ENCODE measurements at regions not wholly inside any gene's neighbourhood (a gene's known extent, or its start where the extent isn't known, plus 50 kb on each side); places are given as distances from the start of the nearest gene placed in this dataset.

DNA sequence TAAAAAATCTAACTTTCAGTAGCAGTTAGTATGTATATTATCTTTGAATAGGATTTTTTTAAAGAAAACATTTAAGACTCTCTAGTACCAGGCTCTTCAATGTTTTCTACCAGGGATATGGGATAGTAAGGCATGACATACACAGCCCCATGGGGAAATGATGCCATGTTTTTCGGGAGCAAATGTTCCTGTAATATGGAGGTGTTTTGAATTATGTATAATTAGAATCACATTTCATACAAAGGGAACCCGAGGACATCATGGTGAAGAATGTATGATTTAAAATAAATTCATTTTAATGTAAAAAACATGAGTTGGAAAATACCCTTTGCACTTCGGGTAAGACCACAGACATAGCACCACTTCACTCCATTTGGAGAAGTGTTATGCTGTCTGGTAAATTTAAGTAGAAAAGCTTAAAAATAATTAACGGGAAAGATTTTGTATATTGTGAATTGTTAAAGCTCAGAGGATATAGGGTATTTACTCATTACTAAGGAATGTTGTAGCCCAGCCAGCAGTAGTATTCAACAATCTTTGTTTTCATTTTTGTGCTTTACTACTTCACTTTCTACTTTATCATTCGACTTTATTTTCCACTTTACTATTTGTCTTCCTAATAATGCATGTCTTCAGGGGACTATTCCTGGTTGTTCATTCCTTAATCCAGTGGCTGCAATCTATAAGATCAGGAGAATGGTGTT, 2050.7 kb downstream of the ARAP2 start:
- Histone ChIP-seq H3K4me2 (ENCODE audit: low read length) (no peak overlapping the region), H3K9me2 (ENCODE audit: insufficient read depth) (no peaks in the 10 kb centered on the region), H2AFZ (ENCODE audit: low read depth, low read length, poor library complexity, severe bottlenecking) (no peak overlapping the region), H3K36me3 (ENCODE audit: control insufficient read depth in 1 of 2, insufficient read depth in 2 of 2, low read length in 2 of 2) (no peaks in the 10 kb centered on the region), H3K79me2 (ENCODE audit: insufficient read depth, low read length) (no peaks in the 10 kb centered on the region), H3K9ac (ENCODE audit: low read length) (no peak overlapping the region), H4K20me1 (ENCODE audit: insufficient read depth) (no peaks in the 10 kb centered on the region), H3K4me3 (replicated peaks in 1 of 2; ENCODE audit: low read depth in 1 of 2, low read length in 2 of 2) (no peak overlapping the region), H3K27me3 (ENCODE audit: insufficient read depth, low read length) (no peaks in the 10 kb centered on the region), H3K9me3 (ENCODE audit: control insufficient read depth in 1 of 2, insufficient read depth in 1 of 2, low read depth in 1 of 2, low read length in 2 of 2) (no peaks in the 10 kb centered on the region), H3K4me1 (ENCODE audit: control insufficient read depth in 1 of 2, insufficient read depth in 2 of 2, low read length in 2 of 2) (0 out of 4 replicates have a peak, but pooled peaks cover 0 to 3% of the 10 kb centered on the region in 2 experiments), H3K27ac (ENCODE audit: low read depth, low read length) (no peak overlapping the region)
- DNase-seq (ENCODE audit: low read depth, low spot score) (no peak), ATAC-seq (no peak)
- RAD21 ChIA-PET (ENCODE audit: low non-redundant PET in 1 of 2, low total read pairs in 2 of 2, uncharacterized antibody in 2 of 2, unreplicated experiment in 2 of 2): no interaction called here
- intact Hi-C loops (cut with micrococcal nuclease): no loop called here
- BruUV-seq (replicated peaks): no TSS peak
- CTCF ChIA-PET: no interaction called here
- TF ChIP-seq POLR2A (IDR thresholded peaks at IDR 0.05; ENCODE audit: borderline replicate concordance, extremely low read depth, insufficient read depth, insufficient read length) (no peak), YY1 (IDR thresholded peaks at IDR 0.05; ENCODE audit: extremely low read depth, insufficient replicate concordance, low read depth, low read length) (no peak), RAD21 (IDR thresholded peaks at IDR 0.05; ENCODE audit: low read depth) (no peak)
- POLR2A ChIA-PET: no interaction called here

DNA sequence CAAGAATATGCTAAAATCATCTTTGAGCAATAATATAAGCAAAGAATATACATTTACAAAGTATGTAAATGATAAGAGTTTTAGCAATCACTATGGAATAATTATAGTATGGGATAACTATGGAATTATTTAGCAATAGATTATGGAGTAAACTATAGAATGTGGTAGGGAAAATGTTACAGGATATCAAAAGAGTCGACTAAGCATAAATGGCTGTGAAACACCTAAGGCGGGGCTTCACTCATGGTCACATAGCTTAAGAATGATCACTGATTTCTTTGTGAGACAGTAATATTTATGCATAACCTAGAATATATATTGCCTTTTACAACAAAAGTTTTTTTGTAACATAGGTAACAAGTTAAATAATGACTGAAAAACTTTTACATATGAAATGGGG, 2049.7 kb downstream of the ARAP2 start:
- H3K4me1 ChIP-seq (ENCODE audit: control insufficient read depth in 1 of 2, insufficient read depth in 2 of 2, low read length in 2 of 2): 0 out of 4 replicates have a peak, but pooled peaks cover 0 to 3% of the 10 kb centered on the region in 2 experiments
- H3K36me3 ChIP-seq (ENCODE audit: control insufficient read depth in 1 of 2, insufficient read depth in 2 of 2, low read length in 2 of 2): no peaks in the 10 kb centered on the region
- no peak for TF ChIP-seq SIN3A (IDR thresholded peaks at IDR 0.05; ENCODE audit: low read depth)
- TF ChIP-seq, protein P1, sequence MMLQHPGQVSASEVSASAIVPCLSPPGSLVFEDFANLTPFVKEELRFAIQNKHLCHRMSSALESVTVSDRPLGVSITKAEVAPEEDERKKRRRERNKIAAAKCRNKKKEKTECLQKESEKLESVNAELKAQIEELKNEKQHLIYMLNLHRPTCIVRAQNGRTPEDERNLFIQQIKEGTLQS (IDR thresholded peaks at IDR 0.05): no peak
- no peak for TF ChIP-seq ZNF274 (IDR thresholded peaks at IDR 0.05; ENCODE audit: low read depth, low read length)
- no peak for TF ChIP-seq TCF7L2 (IDR thresholded peaks at IDR 0.05; ENCODE audit: borderline replicate concordance, extremely low read depth, insufficient read depth, insufficient read length)
- no peak for TF ChIP-seq POLR2AphosphoS5 (IDR thresholded peaks at IDR 0.05; ENCODE audit: low read depth, low read length)
- TF ChIP-seq, protein P2, sequence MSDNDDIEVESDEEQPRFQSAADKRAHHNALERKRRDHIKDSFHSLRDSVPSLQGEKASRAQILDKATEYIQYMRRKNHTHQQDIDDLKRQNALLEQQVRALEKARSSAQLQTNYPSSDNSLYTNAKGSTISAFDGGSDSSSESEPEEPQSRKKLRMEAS (IDR thresholded peaks at IDR 0.05): no peak
- no peak for TF ChIP-seq EZH2 (IDR thresholded peaks at IDR 0.05)
- no peak for TF ChIP-seq EGR1 (IDR thresholded peaks at IDR 0.05; ENCODE audit: low read depth)
- TF ChIP-seq ZFX (IDR thresholded peaks at IDR 0.05): no peak
- no peak for TF ChIP-seq SP1 (IDR thresholded peaks at IDR 0.05; ENCODE audit: low read depth)
- BruUV-seq (replicated peaks): no TSS peak
- ATAC-seq (no peak), DNase-seq (ENCODE audit: low read depth, low spot score) (no peak)
- H3K79me2 ChIP-seq (ENCODE audit: insufficient read depth, low read length): no peaks in the 10 kb centered on the region
- H4K20me1 ChIP-seq (ENCODE audit: insufficient read depth): no peaks in the 10 kb centered on the region
- H2AFZ ChIP-seq (ENCODE audit: low read depth, low read length, poor library complexity, severe bottlenecking): no peak overlapping the region
- H3K9me2 ChIP-seq (ENCODE audit: insufficient read depth): no peaks in the 10 kb centered on the region
- ChIA-PET RAD21 (ENCODE audit: low non-redundant PET in 1 of 2, low total read pairs in 2 of 2, uncharacterized antibody in 2 of 2, unreplicated experiment in 2 of 2) (no interaction called here), CTCF (no interaction called here), POLR2A (no interaction called here)
- H3K9me3 ChIP-seq (ENCODE audit: control insufficient read depth in 1 of 2, insufficient read depth in 1 of 2, low read depth in 1 of 2, low read length in 2 of 2): no peaks in the 10 kb centered on the region
- intact Hi-C loops (cut with micrococcal nuclease): no loop called here
- no peak overlapping the region for H3K9ac ChIP-seq (ENCODE audit: low read length)
- H3K27ac ChIP-seq (ENCODE audit: low read depth, low read length): no peak overlapping the region
- H3K4me3 ChIP-seq (replicated peaks in 1 of 2; ENCODE audit: low read depth in 1 of 2, low read length in 2 of 2): no peak overlapping the region
- H3K4me2 ChIP-seq (ENCODE audit: low read length): no peak overlapping the region
- H3K27me3 ChIP-seq (ENCODE audit: insufficient read depth, low read length): no peaks in the 10 kb centered on the region

Data from HCT116 (cell line).